K562 (cell line): ENCODE measurements at regions not wholly inside any gene's neighbourhood (a gene's known extent, or its start where the extent isn't known, plus 50 kb on each side); places are given as distances from the start of the nearest gene placed in this dataset.

Source experiments
- ATAC-seq: fragments of 200-7000 bp; cut with Tn5 transposase; 3 replicates; pipeline ENCODE4 v1.9.1; 2020; ENCODE audit warnings: moderate library complexity
- BruUV-seq: library from RNA; stranded (reverse); fragments of 400-500 nt; replicated peaks from 2 replicates; lab custom pipeline; 2021; lab: Mats Ljungman, UMichigan
- CTCF ChIA-PET: fragments of 300-600 bp; formaldehyde crosslinking; extraction: SDS; loops from one replicate; lab custom pipeline; 2021; ENCODE audit warnings: low intra/inter-chr PET ratio; lab: Yijun Ruan, JAX
- POLR2A ChIA-PET: fragments of 300-600, 350-650 bp; sonication (Branson Sonifier 250); formaldehyde crosslinking; extraction: SDS; loops from one replicate; lab custom pipeline; 2021; ENCODE audit warnings: antibody characterized with exemption, inconsistent platforms; lab: Yijun Ruan, JAX
- DNase-seq, 4 experiments: peaks; one replicate each; pipeline versions ENCODE4 v3.0.0 to v3.0.0-alpha.2; 2011 to 2018; ENCODE audit warnings: low spot score in 3 of 4, mixed read lengths in 3 of 4; ENCODE audit errors: extremely low read depth in 1 of 4
- FAIRE-seq: peaks from 2 replicates; lab custom pipeline; 2011; peaks lifted over from hg19 to GRCh38; lab: Jason Lieb, UNC
- H2AFZ ChIP-seq: 2 replicates; pipeline ENCODE4 v1.6.0; 2011; ENCODE audit warnings: low read depth, low read length, control low read depth, inconsistent platforms
- H3K27ac ChIP-seq: fragments of 200-600 bp; 3 replicates; pipeline ENCODE4 v1.8.0; 2011; ENCODE audit warnings: low read depth, mild to moderate bottlenecking, control low read depth, inconsistent platforms, low read length, moderate library complexity, mixed read lengths; ENCODE audit errors: extremely low read depth
- H3K27me3 ChIP-seq, 2 experiments: fragments of 300-600 bp in 1 of 2; 2 replicates in 1 of 2; 3 replicates in 1 of 2; pipeline versions ENCODE4 v1.6.0 to v1.8.0; 2011; ENCODE audit warnings: inconsistent platforms in 2 of 2, low read length in 2 of 2, mild to moderate bottlenecking in 1 of 2, mixed read lengths in 1 of 2, moderate library complexity in 1 of 2; ENCODE audit not compliant: control insufficient read depth in 2 of 2, insufficient read depth in 2 of 2
- H3K36me3 ChIP-seq: fragments of 300-600 bp; 3 replicates; pipeline ENCODE4 v1.8.0; 2011; ENCODE audit warnings: mild to moderate bottlenecking, low read length, inconsistent platforms; ENCODE audit not compliant: control insufficient read depth, insufficient read depth
- H3K4me1 ChIP-seq, 2 experiments: fragments of 200-600 bp in 1 of 2; replicated peaks in 1 of 2; 2 replicates in 1 of 2; 3 replicates in 1 of 2; pipeline versions ENCODE4 v1.5.1 to v1.8.0; 2011; ENCODE audit warnings: inconsistent platforms in 2 of 2, low read length in 2 of 2, mild to moderate bottlenecking in 1 of 2, mixed read lengths in 1 of 2, moderate library complexity in 1 of 2; ENCODE audit not compliant: control insufficient read depth in 2 of 2, insufficient read depth in 2 of 2
- H3K4me2 ChIP-seq: 2 replicates; pipeline ENCODE4 v1.6.1; 2011; ENCODE audit warnings: low read length, control low read depth, inconsistent platforms, mixed read lengths; ENCODE audit not compliant: insufficient read depth
- H3K4me3 ChIP-seq: fragments of 200-600 bp; sonication (generic), shearing (Covaris generic); 2 replicates; pipeline ENCODE4 v1.5.1; 2016; ENCODE audit warnings: control low read depth, inconsistent platforms
- H3K79me2 ChIP-seq: fragments of 200-600 bp; 3 replicates; pipeline ENCODE4 v1.8.0; 2011; ENCODE audit warnings: low read length, inconsistent platforms; ENCODE audit not compliant: control insufficient read depth, insufficient read depth
- H3K9ac ChIP-seq, 2 experiments: 2 replicates each; pipeline versions ENCODE4 v1.6.0 to v1.6.1; 2011; ENCODE audit warnings: low read depth in 2 of 2, low read length in 2 of 2, control low read depth in 1 of 2, inconsistent platforms in 1 of 2, mild to moderate bottlenecking in 1 of 2, mixed read lengths in 1 of 2; ENCODE audit not compliant: insufficient read depth in 1 of 2
- H3K9me1 ChIP-seq: one replicate; pipeline ENCODE4 v1.6.0; 2011; ENCODE audit warnings: inconsistent platforms, mild to moderate bottlenecking, low read length, moderate library complexity; ENCODE audit not compliant: control insufficient read depth, insufficient read depth
- H3K9me3 ChIP-seq: replicated peaks from 2 replicates; pipeline ENCODE4 v1.5.1; 2011; ENCODE audit warnings: low read depth, low read length, inconsistent platforms; ENCODE audit not compliant: control insufficient read depth, insufficient read depth
- H4K20me1 ChIP-seq: replicated peaks from 2 replicates; pipeline ENCODE4 v1.6.1; 2011; ENCODE audit warnings: low read length, inconsistent platforms, mixed read lengths; ENCODE audit not compliant: control insufficient read depth, insufficient read depth
- CHD7 ChIP-seq: fragments of 200-600 bp; sonication (generic); IDR thresholded peaks from one replicate; pipeline ENCODE4 v1.6.1; 2012; ENCODE audit warnings: mild to moderate bottlenecking, low read depth, low read length, inconsistent platforms
- WGBS: fragments of 100-300 bp; shearing (Covaris generic); methylation state at CpG from one replicate; pipeline ENCODE4 v1.1.6; 2016; ENCODE audit warnings: low coverage, mixed read lengths; ENCODE audit not compliant: insufficient coverage; ENCODE audit errors: missing lambda C conversion rate; 5-methylcytosine and 5-hydroxymethylcytosine counted together
- in situ Hi-C: fragments of 300-500 bp; cut with MboI; formaldehyde crosslinking; loops from 4 replicates; pipeline ENCODE4 v1.15.0; 2018; ENCODE audit warnings: inconsistent platforms, mixed read lengths
- intact Hi-C: fragments of 100-400 bp; cut with micrococcal nuclease; formaldehyde crosslinking; loops from 2 replicates; pipeline ENCODE4 v1.14.2; 2022

- in situ Hi-C loops = no loop called here
- H3K27me3 ChIP-seq = no peaks in the 10 kb centered on the region
Measured at GRCh38 chr10:20954519-20954918, 57.4 kb upstream of the NEBL start.

More at GRCh38 chr10:20954519-20954918, 57.4 kb upstream of the NEBL start:
- no peak for DNase-seq
- intact Hi-C loops = no loop called here
- H4K20me1 ChIP-seq = no peaks in the 10 kb centered on the region
- FAIRE-seq = no peak
- ChIA-PET CTCF (no interaction called here), POLR2A (no interaction called here)
- no peak overlapping the region for H3K9ac ChIP-seq
- H3K79me2 ChIP-seq = no peaks in the 10 kb centered on the region
- no TSS peak for BruUV-seq
- no peak for ATAC-seq
- H3K9me3 ChIP-seq = no peaks in the 10 kb centered on the region
- no peaks in the 10 kb centered on the region for H3K36me3 ChIP-seq
- no peak overlapping the region for H3K4me3 ChIP-seq
- H3K27ac ChIP-seq = no peak overlapping the region
- no peak for TF ChIP-seq CHD7
- H3K4me1 ChIP-seq = peaks cover 0 to 10% of the 10 kb centered on the region in 2 experiments; a peak in 3 of 5 replicates
- no peaks in the 10 kb centered on the region for H3K9me1 ChIP-seq
- H3K4me2 ChIP-seq = no peak overlapping the region
- H2AFZ ChIP-seq = no peak overlapping the region
- 48% methylated on average over 4 of the region's 5 CpGs for WGBS
